SK-N-SH (cell line): ENCODE measurements at regions not wholly inside any gene's neighbourhood (a gene's known extent, or its start where the extent isn't known, plus 50 kb on each side); places are given as distances from the start of the nearest gene placed in this dataset.

Source experiments
- EP300 ChIP-seq, 2 experiments: IDR thresholded peaks; 2 replicates each; pipeline versions ENCODE4 v1.4.0 to v1.6.1; 2012; ENCODE audit warnings: borderline replicate concordance in 1 of 2, low read depth in 1 of 2, low read length in 1 of 2
- MEF2A ChIP-seq: IDR thresholded peaks from 2 replicates; pipeline ENCODE4 v1.4.0; 2012; ENCODE audit warnings: low read depth, borderline replicate concordance
- RFX5 ChIP-seq: IDR thresholded peaks from 2 replicates; pipeline ENCODE4 v1.6.1; 2012; ENCODE audit warnings: mild to moderate bottlenecking, improper control_type of control experiment, low read length
- TCF12 ChIP-seq: IDR thresholded peaks from 2 replicates; pipeline ENCODE4 v1.4.0; 2012
- TEAD4 ChIP-seq: IDR thresholded peaks from 2 replicates; pipeline ENCODE4 v1.4.0; 2012; ENCODE audit warnings: mild to moderate bottlenecking, borderline replicate concordance; ENCODE audit not compliant: insufficient read depth
- ZBTB33 ChIP-seq: IDR thresholded peaks from 2 replicates; pipeline ENCODE4 v1.4.0; 2012; ENCODE audit warnings: low read depth, borderline replicate concordance
- TF ChIP-seq, protein P1 (sequence below): fragments of 200-600 bp; sonication (generic); IDR thresholded peaks from 2 replicates; pipeline ENCODE4 v1.6.1; 2017; ENCODE audit warnings: antibody characterized with exemption, mild to moderate bottlenecking, moderate library complexity

DNA sequence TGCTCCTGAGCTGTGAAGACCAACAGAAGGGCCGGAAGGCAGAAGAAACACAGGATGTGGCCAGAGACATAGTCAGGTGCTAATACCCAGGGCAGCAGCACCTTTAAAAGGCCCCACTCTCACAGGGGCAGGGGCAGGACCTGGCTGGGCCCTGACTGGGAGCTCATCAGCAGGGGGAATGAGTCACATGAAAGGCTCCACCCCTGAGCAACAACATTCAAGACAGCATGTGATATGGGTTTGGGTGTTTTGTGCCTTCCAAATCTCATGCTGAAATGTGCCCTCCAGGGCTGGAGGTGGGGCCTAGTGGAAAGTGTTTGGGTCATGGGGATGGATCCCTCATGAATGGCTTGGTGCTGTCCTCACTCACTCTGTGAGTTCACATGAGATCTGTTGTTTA is 181.7 kb downstream of the ERCC6L2 start:
- TF ChIP-seq ZBTB33 (no peak), RFX5 (no peak), TEAD4 (no peak), EP300 (IDR thresholded peaks at IDR 0.05; ENCODE audit: borderline replicate concordance in 1 of 2, low read depth in 1 of 2, low read length in 1 of 2) (no peak), TCF12 (no peak), MEF2A (no peak)
- TF ChIP-seq, protein P1, sequence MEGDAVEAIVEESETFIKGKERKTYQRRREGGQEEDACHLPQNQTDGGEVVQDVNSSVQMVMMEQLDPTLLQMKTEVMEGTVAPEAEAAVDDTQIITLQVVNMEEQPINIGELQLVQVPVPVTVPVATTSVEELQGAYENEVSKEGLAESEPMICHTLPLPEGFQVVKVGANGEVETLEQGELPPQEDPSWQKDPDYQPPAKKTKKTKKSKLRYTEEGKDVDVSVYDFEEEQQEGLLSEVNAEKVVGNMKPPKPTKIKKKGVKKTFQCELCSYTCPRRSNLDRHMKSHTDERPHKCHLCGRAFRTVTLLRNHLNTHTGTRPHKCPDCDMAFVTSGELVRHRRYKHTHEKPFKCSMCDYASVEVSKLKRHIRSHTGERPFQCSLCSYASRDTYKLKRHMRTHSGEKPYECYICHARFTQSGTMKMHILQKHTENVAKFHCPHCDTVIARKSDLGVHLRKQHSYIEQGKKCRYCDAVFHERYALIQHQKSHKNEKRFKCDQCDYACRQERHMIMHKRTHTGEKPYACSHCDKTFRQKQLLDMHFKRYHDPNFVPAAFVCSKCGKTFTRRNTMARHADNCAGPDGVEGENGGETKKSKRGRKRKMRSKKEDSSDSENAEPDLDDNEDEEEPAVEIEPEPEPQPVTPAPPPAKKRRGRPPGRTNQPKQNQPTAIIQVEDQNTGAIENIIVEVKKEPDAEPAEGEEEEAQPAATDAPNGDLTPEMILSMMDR = no peak
